Panc1 (cell line): ENCODE measurements at regions not wholly inside any gene's neighbourhood (a gene's known extent, or its start where the extent isn't known, plus 50 kb on each side); places are given as distances from the start of the nearest gene placed in this dataset.
"Not testable (repeated sequence)": the region's sequence is repeated elsewhere in the genome, so short reads cannot be mapped to it uniquely, and the experiment has no call there.

Source experiments
- ATAC-seq: fragments of 200-7000 bp; cut with Tn5 transposase; 2 replicates; pipeline ENCODE4 v1.9.1; 2020; ENCODE audit warnings: mild to moderate bottlenecking, moderate library complexity
- BruUV-seq: library from RNA; stranded (reverse); fragments of 400-500 nt; replicated peaks from 2 replicates; lab custom pipeline; 2021; lab: Mats Ljungman, UMichigan
- CTCF ChIA-PET: fragments of 300-600 bp; sonication (Branson Sonifier 250); formaldehyde crosslinking; loops from one replicate; lab custom pipeline; 2022; ENCODE audit warnings: antibody characterized with exemption; lab: Charles Lee
- POLR2A ChIA-PET: fragments of 300-600 bp; sonication (Branson Sonifier 250); formaldehyde crosslinking; loops from one replicate; lab custom pipeline; 2022; ENCODE audit warnings: antibody characterized with exemption; lab: Charles Lee
- DNase-seq: peaks from one replicate; pipeline ENCODE4 v3.0.0-alpha.2; 2010; ENCODE audit warnings: low read depth, low spot score
- H3K27ac ChIP-seq: 2 replicates; pipeline ENCODE4 v1.5.1; 2011; ENCODE audit warnings: mild to moderate bottlenecking, low read length, inconsistent platforms
- H3K27me3 ChIP-seq: fragments of 200-500 bp; sonication (Bioruptor generic); 2 replicates; pipeline ENCODE4 v1.6.0; 2014; ENCODE audit warnings: low read length, inconsistent platforms; ENCODE audit not compliant: control insufficient read depth, insufficient read depth
- H3K36me3 ChIP-seq: fragments of 200-500 bp; sonication (Bioruptor generic); 2 replicates; pipeline ENCODE4 v1.5.1; 2014; ENCODE audit warnings: inconsistent platforms, mild to moderate bottlenecking, low read length, moderate library complexity; ENCODE audit not compliant: control insufficient read depth, insufficient read depth
- H3K4me1 ChIP-seq: 2 replicates; pipeline ENCODE4 v1.5.1; 2011; ENCODE audit warnings: inconsistent platforms, mild to moderate bottlenecking, low read length, moderate library complexity; ENCODE audit not compliant: control insufficient read depth, insufficient read depth
- H3K4me3 ChIP-seq, 2 experiments: 2 replicates each; pipeline ENCODE4 v1.5.1; 2011 to 2012; ENCODE audit warnings: low read depth in 2 of 2, low read length in 2 of 2, mild to moderate bottlenecking in 2 of 2, inconsistent platforms in 1 of 2, moderate library complexity in 1 of 2
- H3K9me3 ChIP-seq: fragments of 200-500 bp; sonication (Bioruptor generic); 2 replicates; pipeline ENCODE4 v1.5.1; 2014; ENCODE audit warnings: low read depth, mild to moderate bottlenecking, inconsistent platforms, low read length, moderate library complexity; ENCODE audit not compliant: control insufficient read depth, insufficient read depth
- POLR2AphosphoS5 ChIP-seq: IDR thresholded peaks from 2 replicates; pipeline ENCODE4 v1.6.1; 2012; ENCODE audit warnings: mild to moderate bottlenecking, low read depth, low read length, moderate library complexity
- SIN3A ChIP-seq: IDR thresholded peaks from 2 replicates; pipeline ENCODE4 v1.6.1; 2012; ENCODE audit warnings: low read depth, mild to moderate bottlenecking, low read length, moderate library complexity, borderline replicate concordance; ENCODE audit not compliant: insufficient read depth
- TCF7L2 ChIP-seq: IDR thresholded peaks from 2 replicates; pipeline ENCODE4 v1.6.1; 2011; ENCODE audit warnings: mild to moderate bottlenecking, low read depth, low read length, inconsistent platforms
- in situ Hi-C: cut with HindIII; loops from 2 replicates; pipeline ENCODE4 v1.10.0; 2016; ENCODE audit warnings: low sequenced_read_pairs, low pct_unique_long_range_greater_than_20kb
- intact Hi-C: fragments of 100-400 bp; cut with micrococcal nuclease; formaldehyde crosslinking; loops from one replicate; pipeline ENCODE4 v1.10.0; 2022; ENCODE audit not compliant: unreplicated experiment
- TF ChIP-seq, protein P1 (sequence below), 2 experiments: IDR thresholded peaks; 2 replicates each; pipeline ENCODE4 v1.6.1; 2011 to 2012; ENCODE audit warnings: low read depth in 2 of 2, control low read depth in 1 of 2, low read length in 1 of 2, mild to moderate bottlenecking in 1 of 2, moderate library complexity in 1 of 2; ENCODE audit not compliant: insufficient read depth in 1 of 2
- TF ChIP-seq, protein P2 (sequence below): fragments of 450-650 bp; IDR thresholded peaks from 2 replicates; pipeline ENCODE4 v1.5.1; 2017; ENCODE audit warnings: mild to moderate bottlenecking

DNA sequence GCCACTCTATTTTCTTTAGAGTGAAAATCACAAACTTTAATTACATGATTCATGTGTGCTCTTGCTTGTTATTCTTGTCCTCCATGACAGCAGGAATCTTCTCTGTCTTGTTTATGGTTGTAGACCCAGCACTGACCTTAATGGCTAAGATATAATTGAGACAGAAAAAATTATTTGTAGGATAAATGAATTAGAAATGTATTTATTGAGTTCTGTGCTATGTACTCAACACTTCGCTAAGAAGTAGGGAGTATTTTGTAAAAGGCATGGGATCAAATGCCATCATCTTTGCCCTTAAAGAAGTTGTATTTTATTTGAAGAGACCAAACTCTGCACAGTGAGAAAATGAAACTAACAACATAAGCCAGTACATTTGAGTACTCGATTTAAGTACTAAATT is 71.2 kb downstream of the CBLN4 start:
- Histone ChIP-seq H3K27me3 (no peaks in the 10 kb centered on the region), H3K4me3 (no peak overlapping the region), H3K36me3 (no peaks in the 10 kb centered on the region), H3K4me1 (no peaks in the 10 kb centered on the region), H3K27ac (no peak overlapping the region), H3K9me3 (no peaks in the 10 kb centered on the region)
- TF ChIP-seq, protein P1, sequence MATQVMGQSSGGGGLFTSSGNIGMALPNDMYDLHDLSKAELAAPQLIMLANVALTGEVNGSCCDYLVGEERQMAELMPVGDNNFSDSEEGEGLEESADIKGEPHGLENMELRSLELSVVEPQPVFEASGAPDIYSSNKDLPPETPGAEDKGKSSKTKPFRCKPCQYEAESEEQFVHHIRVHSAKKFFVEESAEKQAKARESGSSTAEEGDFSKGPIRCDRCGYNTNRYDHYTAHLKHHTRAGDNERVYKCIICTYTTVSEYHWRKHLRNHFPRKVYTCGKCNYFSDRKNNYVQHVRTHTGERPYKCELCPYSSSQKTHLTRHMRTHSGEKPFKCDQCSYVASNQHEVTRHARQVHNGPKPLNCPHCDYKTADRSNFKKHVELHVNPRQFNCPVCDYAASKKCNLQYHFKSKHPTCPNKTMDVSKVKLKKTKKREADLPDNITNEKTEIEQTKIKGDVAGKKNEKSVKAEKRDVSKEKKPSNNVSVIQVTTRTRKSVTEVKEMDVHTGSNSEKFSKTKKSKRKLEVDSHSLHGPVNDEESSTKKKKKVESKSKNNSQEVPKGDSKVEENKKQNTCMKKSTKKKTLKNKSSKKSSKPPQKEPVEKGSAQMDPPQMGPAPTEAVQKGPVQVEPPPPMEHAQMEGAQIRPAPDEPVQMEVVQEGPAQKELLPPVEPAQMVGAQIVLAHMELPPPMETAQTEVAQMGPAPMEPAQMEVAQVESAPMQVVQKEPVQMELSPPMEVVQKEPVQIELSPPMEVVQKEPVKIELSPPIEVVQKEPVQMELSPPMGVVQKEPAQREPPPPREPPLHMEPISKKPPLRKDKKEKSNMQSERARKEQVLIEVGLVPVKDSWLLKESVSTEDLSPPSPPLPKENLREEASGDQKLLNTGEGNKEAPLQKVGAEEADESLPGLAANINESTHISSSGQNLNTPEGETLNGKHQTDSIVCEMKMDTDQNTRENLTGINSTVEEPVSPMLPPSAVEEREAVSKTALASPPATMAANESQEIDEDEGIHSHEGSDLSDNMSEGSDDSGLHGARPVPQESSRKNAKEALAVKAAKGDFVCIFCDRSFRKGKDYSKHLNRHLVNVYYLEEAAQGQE (IDR thresholded peaks at IDR 0.05; ENCODE audit: insufficient read depth in 1 of 2, low read depth in 2 of 2, low read length in 1 of 2) = no peak
- TF ChIP-seq SIN3A = no peak
- TF ChIP-seq, protein P2, sequence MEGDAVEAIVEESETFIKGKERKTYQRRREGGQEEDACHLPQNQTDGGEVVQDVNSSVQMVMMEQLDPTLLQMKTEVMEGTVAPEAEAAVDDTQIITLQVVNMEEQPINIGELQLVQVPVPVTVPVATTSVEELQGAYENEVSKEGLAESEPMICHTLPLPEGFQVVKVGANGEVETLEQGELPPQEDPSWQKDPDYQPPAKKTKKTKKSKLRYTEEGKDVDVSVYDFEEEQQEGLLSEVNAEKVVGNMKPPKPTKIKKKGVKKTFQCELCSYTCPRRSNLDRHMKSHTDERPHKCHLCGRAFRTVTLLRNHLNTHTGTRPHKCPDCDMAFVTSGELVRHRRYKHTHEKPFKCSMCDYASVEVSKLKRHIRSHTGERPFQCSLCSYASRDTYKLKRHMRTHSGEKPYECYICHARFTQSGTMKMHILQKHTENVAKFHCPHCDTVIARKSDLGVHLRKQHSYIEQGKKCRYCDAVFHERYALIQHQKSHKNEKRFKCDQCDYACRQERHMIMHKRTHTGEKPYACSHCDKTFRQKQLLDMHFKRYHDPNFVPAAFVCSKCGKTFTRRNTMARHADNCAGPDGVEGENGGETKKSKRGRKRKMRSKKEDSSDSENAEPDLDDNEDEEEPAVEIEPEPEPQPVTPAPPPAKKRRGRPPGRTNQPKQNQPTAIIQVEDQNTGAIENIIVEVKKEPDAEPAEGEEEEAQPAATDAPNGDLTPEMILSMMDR = no peak
- no peak for TF ChIP-seq POLR2AphosphoS5
- no peak for TF ChIP-seq TCF7L2
- BruUV-seq = no TSS peak
- DNase-seq = no peak
- ChIA-PET CTCF (no interaction called here), POLR2A (no interaction called here)
- ATAC-seq = no peak
- intact Hi-C loops (no loop called here), in situ Hi-C loops (no loop called here)

DNA sequence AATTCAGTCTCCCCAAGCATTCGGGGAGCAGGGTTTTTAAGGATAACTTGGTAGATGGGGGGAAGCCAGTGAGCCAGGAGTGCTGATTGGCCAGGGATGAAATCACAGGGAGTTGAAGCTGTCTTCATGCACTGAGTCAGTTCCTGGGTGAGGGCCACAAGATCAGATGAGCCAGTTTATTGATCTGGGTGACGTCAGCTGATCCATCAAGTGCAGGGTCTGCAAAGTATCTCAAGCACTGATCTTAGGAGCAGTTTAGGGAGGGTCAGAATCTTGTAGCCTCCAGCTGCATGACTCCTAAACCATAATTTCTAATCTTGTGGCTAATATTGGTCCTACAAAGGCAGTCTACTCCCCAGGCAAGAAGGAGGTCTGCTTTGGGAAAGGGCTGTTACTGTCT is 74.4 kb downstream of the CBLN4 start:
- ATAC-seq, POLR2A ChIA-PET, H3K36me3 ChIP-seq, H3K27ac ChIP-seq, H3K9me3 ChIP-seq, BruUV-seq, DNase-seq, H3K4me3 ChIP-seq, H3K4me1 ChIP-seq, in situ Hi-C loops, intact Hi-C loops, CTCF ChIA-PET, H3K27me3 ChIP-seq: not testable (repeated sequence)

DNA sequence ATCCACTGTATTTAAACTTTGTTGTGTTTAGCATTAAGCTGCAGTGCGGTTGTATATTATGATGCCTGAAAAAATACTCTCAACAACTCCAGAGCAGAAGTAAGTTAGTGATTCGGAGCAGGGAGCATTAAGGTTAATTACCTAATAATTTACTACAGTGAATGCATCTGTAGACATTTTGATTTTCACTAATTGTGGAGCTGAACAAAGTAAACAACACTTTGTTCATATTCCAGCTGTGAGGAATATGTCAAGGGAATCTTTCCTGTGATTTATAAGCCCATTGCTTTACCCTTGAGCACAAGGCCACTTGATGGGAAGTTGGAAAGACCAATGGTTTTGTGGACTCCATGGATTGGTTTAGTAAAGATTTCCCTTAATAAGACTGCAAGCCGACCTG is 77.1 kb downstream of the CBLN4 start:
- in situ Hi-C loops = no loop called here
- no TSS peak for BruUV-seq
- H3K9me3 ChIP-seq = no peaks in the 10 kb centered on the region

More for the DNA sequence above, 77.1 kb downstream of the CBLN4 start:
- DNase-seq (no peak), ATAC-seq (no peak)
- TF ChIP-seq SIN3A (no peak), POLR2AphosphoS5 (no peak), TCF7L2 (no peak)
- TF ChIP-seq, protein P2 = no peak
- TF ChIP-seq, protein P1 (IDR thresholded peaks at IDR 0.05; ENCODE audit: insufficient read depth in 1 of 2, low read depth in 2 of 2, low read length in 1 of 2) = no peak
- POLR2A ChIA-PET = no interaction called here
- Histone ChIP-seq H3K4me3 (no peak overlapping the region), H3K36me3 (no peaks in the 10 kb centered on the region), H3K27me3 (no peaks in the 10 kb centered on the region), H3K27ac (no peak overlapping the region), H3K4me1 (no peaks in the 10 kb centered on the region)
- intact Hi-C loops = no loop called here
- CTCF ChIA-PET = no interaction called here
